HG03095 (cell line): ENCODE measurements at regions not wholly inside any gene's neighbourhood (a gene's known extent, or its start where the extent isn't known, plus 50 kb on each side); places are given as distances from the start of the nearest gene placed in this dataset.

Source experiments
- ATAC-seq: cut with Tn5 transposase; IDR thresholded peaks from one replicate; pipeline ENCODE4 v1.9.1; 2021; ENCODE audit warnings: moderate library complexity; ENCODE audit not compliant: unreplicated experiment

- no peak for ATAC-seq
Measured at GRCh38 chr1:81032973-81033425, 767.7 kb upstream of the ADGRL2 start.

GRCh38 chr1:81032374-81032773 lies 768.4 kb upstream of the ADGRL2 start:
- ATAC-seq: no peak

- no peak for ATAC-seq
Measured at GRCh38 chr1:81030441-81030840, 770.3 kb upstream of the ADGRL2 start.

GRCh38 chr1:81029266-81029665 lies 771.5 kb upstream of the ADGRL2 start:
- ATAC-seq: no peak

GRCh38 chr1:81023187-81023724 lies 777.5 kb upstream of the ADGRL2 start:
- ATAC-seq: no peak

- ATAC-seq: no peak
Measured at GRCh38 chr1:81021134-81021533, 779.6 kb upstream of the ADGRL2 start.

- no peak for ATAC-seq
Measured at GRCh38 chr1:81020506-81020905, 780.2 kb upstream of the ADGRL2 start.

GRCh38 chr1:81010126-81010525 lies 790.6 kb upstream of the ADGRL2 start:
- ATAC-seq: no peak

- ATAC-seq: no peak
Measured at GRCh38 chr1:81008293-81008692, 792.4 kb upstream of the ADGRL2 start.

- ATAC-seq: no peak
Measured at GRCh38 chr1:81007024-81007423, 793.7 kb upstream of the ADGRL2 start.

- no peak for ATAC-seq
Measured at GRCh38 chr1:81006502-81006901, 794.2 kb upstream of the ADGRL2 start.

- no peak for ATAC-seq
Measured at GRCh38 chr1:81004011-81004410, 796.7 kb upstream of the ADGRL2 start.

- no peak for ATAC-seq
Measured at GRCh38 chr1:80994934-80995333, 805.8 kb upstream of the ADGRL2 start.

GRCh38 chr1:80994038-80994437 lies 806.7 kb upstream of the ADGRL2 start:
- ATAC-seq: no peak

- no peak for ATAC-seq
Measured at GRCh38 chr1:80993154-80993980, 807.4 kb upstream of the ADGRL2 start.

- no peak for ATAC-seq
Measured at GRCh38 chr1:80989455-80989854, 811.3 kb upstream of the ADGRL2 start.

GRCh38 chr1:80988926-80989325 lies 811.8 kb upstream of the ADGRL2 start:
- ATAC-seq: no peak

- ATAC-seq: no peak
Measured at GRCh38 chr1:80987824-80988223, 812.9 kb upstream of the ADGRL2 start.

- ATAC-seq: no peak
Measured at GRCh38 chr1:80987106-80987505, 813.6 kb upstream of the ADGRL2 start.

- no peak for ATAC-seq
Measured at GRCh38 chr1:80982831-80983230, 817.9 kb upstream of the ADGRL2 start.

GRCh38 chr1:80973101-80973500 lies 827.6 kb upstream of the ADGRL2 start:
- no peak for ATAC-seq

- no peak for ATAC-seq
Measured at GRCh38 chr1:80966266-80966665, 834.5 kb upstream of the ADGRL2 start.

GRCh38 chr1:80962564-80962963 lies 838.2 kb upstream of the ADGRL2 start:
- no peak for ATAC-seq
